DOHH2 (cell line): ENCODE measurements at regions not wholly inside any gene's neighbourhood (a gene's known extent, or its start where the extent isn't known, plus 50 kb on each side); places are given as distances from the start of the nearest gene placed in this dataset.

ENCODE experiments used
- H3F3A ChIP-seq: fragments of 200-600 bp; sonication (generic), shearing (Covaris generic); 2 replicates; pipeline ENCODE4 v1.6.0; 2016; ENCODE audit warnings: antibody characterized with exemption, mild to moderate bottlenecking; ENCODE audit not compliant: control insufficient read depth, insufficient read depth
- H3K27ac ChIP-seq: fragments of 200-600 bp; sonication (generic); 2 replicates; pipeline ENCODE4 v1.5.1; 2014; ENCODE audit warnings: low read depth, mild to moderate bottlenecking, low read length, moderate library complexity
- H3K27me3 ChIP-seq: fragments of 200-600 bp; sonication (generic); 2 replicates; pipeline ENCODE4 v1.6.1; 2014; ENCODE audit warnings: mild to moderate bottlenecking, low read length, mixed read lengths; ENCODE audit not compliant: control insufficient read depth
- H3K36me3 ChIP-seq: fragments of 200-600 bp; sonication (generic); 2 replicates; pipeline ENCODE4 v1.6.1; 2014; ENCODE audit warnings: mild to moderate bottlenecking, low read length, moderate library complexity, mixed read lengths; ENCODE audit not compliant: control insufficient read depth
- H3K4me1 ChIP-seq: fragments of 200-600 bp; sonication (generic); 2 replicates; pipeline ENCODE4 v1.6.1; 2014; ENCODE audit warnings: mild to moderate bottlenecking, low read length, mixed read lengths; ENCODE audit not compliant: control insufficient read depth
- H3K4me2 ChIP-seq: fragments of 200-600 bp; sonication (generic); 2 replicates; pipeline ENCODE4 v1.6.0; 2014; ENCODE audit warnings: mild to moderate bottlenecking, low read length, moderate library complexity
- H3K4me3 ChIP-seq: fragments of 200-600 bp; sonication (generic); 2 replicates; pipeline ENCODE4 v1.5.1; 2014; ENCODE audit warnings: mild to moderate bottlenecking, low read length, mixed read lengths
- H3K79me2 ChIP-seq: fragments of 200-600 bp; sonication (generic); 2 replicates; pipeline ENCODE4 v1.6.1; 2014; ENCODE audit warnings: mild to moderate bottlenecking, low read length, mixed read lengths; ENCODE audit not compliant: control insufficient read depth
- H3K9me2 ChIP-seq: fragments of 200-600 bp; sonication (generic); replicated peaks from 2 replicates; pipeline ENCODE4 v1.6.1; 2014; ENCODE audit warnings: mild to moderate bottlenecking, low read length, mixed read lengths; ENCODE audit not compliant: control insufficient read depth
- H3K9me3 ChIP-seq: fragments of 200-600 bp; sonication (generic); 2 replicates; pipeline ENCODE4 v1.6.1; 2014; ENCODE audit warnings: antibody characterized with exemption, low read length, mixed read lengths; ENCODE audit not compliant: control insufficient read depth, insufficient read depth
- H4K20me1 ChIP-seq: fragments of 200-600 bp; sonication (generic); 2 replicates; pipeline ENCODE4 v1.6.0; 2014; ENCODE audit warnings: low read depth, mild to moderate bottlenecking, antibody characterized with exemption, low read length, moderate library complexity; ENCODE audit not compliant: control insufficient read depth, insufficient read depth
- CTCF ChIP-seq: fragments of 200-600 bp; sonication (generic); IDR thresholded peaks from one replicate; pipeline ENCODE4 v1.5.1; 2014; ENCODE audit warnings: antibody characterized with exemption, mild to moderate bottlenecking, low read depth, low read length; ENCODE audit not compliant: poor library complexity, severe bottlenecking
- EZH2phosphoT487 ChIP-seq: fragments of 200-600 bp; sonication (generic); IDR thresholded peaks from 2 replicates; pipeline ENCODE4 v1.6.1; 2017; ENCODE audit warnings: borderline replicate concordance, mild to moderate bottlenecking, antibody characterized with exemption, low read length, moderate library complexity, mixed read lengths

GRCh38 chr3:170641510-170642236, 55.8 kb upstream of the SLC7A14 start:
- Histone ChIP-seq H3K79me2 (no peaks in the 10 kb centered on the region), H3K9me3 (peaks cover 2% of the 10 kb centered on the region; the same call in 1 of the 2 replicates), H3F3A (peaks cover 9% of the 10 kb centered on the region; the same call in 1 of the 2 replicates), H3K4me2 (peak overlapping the region; percentile 65), H3K27me3 (no peaks in the 10 kb centered on the region), H4K20me1 (no peaks in the 10 kb centered on the region), H3K4me3 (peak overlapping the region; percentile 38), H3K27ac (peak overlapping the region; percentile 69), H3K4me1 (peaks cover 73% of the 10 kb centered on the region), H3K36me3 (no peaks in the 10 kb centered on the region), H3K9me2 (no peaks in the 10 kb centered on the region)
- TF ChIP-seq CTCF: no peak
- no peak for TF ChIP-seq EZH2phosphoT487

GRCh38 chr3:170640737-170641171, 54.9 kb upstream of the SLC7A14 start:
- no peaks in the 10 kb centered on the region for H3K36me3 ChIP-seq
- no peaks in the 10 kb centered on the region for H3K9me2 ChIP-seq
- no peaks in the 10 kb centered on the region for H3K27me3 ChIP-seq
- H3K27ac ChIP-seq: peak overlapping the region; percentile 69
- H3K9me3 ChIP-seq: peaks cover 2% of the 10 kb centered on the region; the same call in 1 of the 2 replicates
- H3K79me2 ChIP-seq: no peaks in the 10 kb centered on the region
- H3K4me1 ChIP-seq: peaks cover 82% of the 10 kb centered on the region
- TF ChIP-seq EZH2phosphoT487 (no peak), CTCF (no peak)
- H3F3A ChIP-seq: peaks cover 9% of the 10 kb centered on the region; the same call in 1 of the 2 replicates
- H4K20me1 ChIP-seq: no peaks in the 10 kb centered on the region
- peak overlapping the region; percentile 65 for H3K4me2 ChIP-seq
- peak overlapping the region; percentile 38 for H3K4me3 ChIP-seq

GRCh38 chr3:170638988-170639387, 53.1 kb upstream of the SLC7A14 start:
- no peak overlapping the region for H3K4me2 ChIP-seq

More at GRCh38 chr3:170638988-170639387, 53.1 kb upstream of the SLC7A14 start:
- H3F3A ChIP-seq: peaks cover 23% of the 10 kb centered on the region
- H3K4me1 ChIP-seq: peaks cover 94% of the 10 kb centered on the region
- no peak overlapping the region for H3K27ac ChIP-seq
- no peak overlapping the region for H3K4me3 ChIP-seq
- H3K9me3 ChIP-seq: no peaks in the 10 kb centered on the region
- TF ChIP-seq EZH2phosphoT487 (no peak), CTCF (no peak)
- H3K36me3 ChIP-seq: no peaks in the 10 kb centered on the region
- no peaks in the 10 kb centered on the region for H4K20me1 ChIP-seq
- H3K79me2 ChIP-seq: no peaks in the 10 kb centered on the region
- H3K9me2 ChIP-seq: no peaks in the 10 kb centered on the region
- no peaks in the 10 kb centered on the region for H3K27me3 ChIP-seq
